Esophagus muscularis mucosa (tissue), 3 donors: ENCODE measurements at regions not wholly inside any gene's neighbourhood (a gene's known extent, or its start where the extent isn't known, plus 50 kb on each side); places are given as distances from the start of the nearest gene placed in this dataset.

Source experiments
- CTCF ChIP-seq, 3 experiments: fragments of 200-600 bp in 2 of 3; fragments of 450-650 bp in 1 of 3; sonication (generic) in 2 of 3; IDR thresholded peaks; one replicate each; pipeline ENCODE4 v1.5.1; 2017 to 2019; ENCODE audit warnings: antibody characterized with exemption in 3 of 3, mild to moderate bottlenecking in 2 of 3, moderate library complexity in 1 of 3
- EP300 ChIP-seq: sonication (generic); formaldehyde crosslinking; IDR thresholded peaks from one replicate; pipeline ENCODE4 v1.6.1; 2017; ENCODE audit warnings: antibody characterized with exemption

GRCh38 chr9:115743709-115744605 is 409.6 kb upstream of the PAPPA start:
- no peak for TF ChIP-seq EP300
- no peak for TF ChIP-seq CTCF (IDR thresholded peaks at IDR 0.05)
